GM21381 (cell line): ENCODE measurements at regions not wholly inside any gene's neighbourhood (a gene's known extent, or its start where the extent isn't known, plus 50 kb on each side); places are given as distances from the start of the nearest gene placed in this dataset.
"Not testable (repeated sequence)": the region's sequence is repeated elsewhere in the genome, so short reads cannot be mapped to it uniquely, and the experiment has no call there.

Source experiments
- ATAC-seq: cut with Tn5 transposase; IDR thresholded peaks from one replicate; pipeline ENCODE4 v1.9.1; 2021; ENCODE audit warnings: mild to moderate bottlenecking, moderate library complexity; ENCODE audit not compliant: unreplicated experiment

DNA sequence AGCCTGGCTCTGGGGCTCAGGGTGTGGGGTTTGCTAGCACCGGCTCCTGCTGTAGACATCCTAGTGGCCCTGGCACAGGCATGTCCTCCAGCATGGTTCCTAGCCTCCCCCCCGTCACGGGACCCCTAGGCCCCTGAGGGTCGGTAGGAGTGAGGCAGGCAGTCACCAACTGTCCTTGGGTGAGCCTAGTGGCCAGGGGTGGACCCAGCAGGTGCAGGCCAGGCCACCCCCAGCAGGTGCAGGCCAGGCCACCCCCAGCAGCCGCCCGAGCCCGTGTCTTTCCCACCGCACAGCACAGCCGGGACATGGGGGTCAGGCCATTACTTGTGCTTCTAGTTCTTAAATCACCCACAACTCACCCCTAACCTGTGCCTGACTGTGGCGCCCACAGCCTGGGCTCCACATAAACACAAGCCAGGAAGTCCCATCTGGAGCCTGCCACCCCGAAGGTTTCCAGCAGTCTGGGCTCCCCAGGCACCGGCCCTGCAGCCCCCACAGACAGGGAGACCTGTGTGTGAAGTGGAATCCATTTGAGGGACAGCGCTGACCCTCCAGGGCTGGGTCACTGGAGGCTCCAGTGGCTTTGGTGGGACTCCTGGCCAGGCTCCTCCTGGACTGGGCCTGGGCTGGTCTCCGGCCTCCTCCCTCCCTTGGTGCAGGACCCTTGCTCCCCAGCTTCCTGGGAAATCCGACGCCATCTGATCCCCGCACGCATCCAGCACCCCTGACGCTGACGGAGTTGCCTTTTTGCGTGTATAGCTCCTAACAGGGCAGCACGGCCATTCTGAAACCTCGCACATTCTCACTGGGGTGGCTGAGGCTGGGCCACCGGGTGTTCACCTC, 114.1 kb upstream of the LPCAT1 start:
- no peak for ATAC-seq

DNA sequence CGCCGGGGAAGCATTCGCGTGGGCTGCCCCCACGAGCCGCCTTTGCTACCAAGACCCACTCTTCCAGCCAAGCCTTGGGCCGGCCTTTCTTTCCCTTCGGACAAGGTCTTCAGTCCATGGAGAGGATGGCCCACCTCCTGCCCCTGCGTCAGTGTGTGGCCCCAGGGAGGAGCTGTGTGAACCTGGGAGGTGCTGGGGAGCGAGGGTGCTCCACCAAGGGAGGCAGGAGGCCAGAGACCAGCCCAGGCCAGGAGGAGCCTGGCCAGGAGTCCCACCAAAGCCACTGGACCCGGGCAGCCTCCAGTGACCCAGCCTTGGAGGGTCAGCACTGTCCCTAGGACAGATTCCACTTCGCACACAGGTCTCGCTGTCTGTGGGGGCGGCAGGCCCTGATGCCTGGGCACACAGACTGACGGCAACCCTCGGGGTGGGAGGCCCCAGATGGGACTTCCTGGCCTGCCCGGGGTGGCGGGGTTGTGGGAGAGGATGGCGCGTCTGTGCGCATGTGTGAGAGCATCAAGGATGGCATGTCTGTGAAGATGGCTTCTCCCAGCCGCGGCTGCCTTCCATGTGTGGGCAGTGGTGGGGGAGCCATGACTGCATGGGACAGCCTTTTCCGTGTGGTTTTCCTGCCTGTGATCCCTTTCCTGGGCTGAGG, 113.3 kb upstream of the LPCAT1 start:
- ATAC-seq: no peak

DNA sequence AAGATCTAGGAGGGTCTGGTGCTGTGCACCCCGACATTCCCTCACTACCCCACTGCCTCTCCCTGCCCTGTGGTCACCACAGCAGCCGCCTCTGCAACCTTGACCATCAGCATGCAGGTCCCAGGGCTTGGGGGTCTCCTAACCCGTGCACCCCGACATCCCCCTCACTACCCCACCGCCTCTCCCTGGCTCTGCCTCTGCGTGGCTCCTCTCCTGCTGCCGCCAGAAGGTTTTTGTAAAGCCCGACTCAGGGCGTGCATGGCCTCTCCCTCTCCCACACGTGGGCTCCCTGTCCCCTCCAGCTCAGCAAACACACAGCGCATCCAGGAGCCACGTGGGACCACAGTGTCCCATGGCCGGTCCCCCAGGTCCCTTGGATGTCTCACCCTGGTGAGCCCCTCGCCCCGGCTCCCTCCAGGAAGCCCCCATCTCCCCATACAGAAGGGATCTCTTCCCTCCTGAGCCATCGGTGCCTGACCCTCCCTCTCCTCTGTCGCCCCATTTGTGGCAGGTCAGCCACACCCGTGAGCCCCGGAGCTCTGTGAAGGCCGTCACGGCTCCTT, 112.5 kb upstream of the LPCAT1 start:
- not testable (repeated sequence) for ATAC-seq

DNA sequence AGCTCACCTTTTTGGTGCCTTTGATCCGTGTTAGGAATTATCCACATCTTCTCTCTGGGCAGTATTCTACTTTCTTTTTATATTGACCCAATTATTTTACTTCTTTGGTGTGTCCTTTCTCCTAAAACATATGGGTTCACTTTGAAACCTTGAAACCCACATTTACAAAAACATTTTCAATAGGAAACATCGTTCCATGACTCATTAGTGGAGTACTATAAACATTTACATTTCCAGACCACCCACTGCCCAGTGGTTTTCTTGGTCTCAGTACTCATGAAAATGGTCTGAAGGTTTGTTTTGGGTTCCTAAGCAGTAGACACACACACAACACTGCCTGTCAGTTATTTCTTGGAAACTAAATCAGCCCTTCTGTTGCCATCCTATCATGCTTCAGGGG, 111.7 kb upstream of the LPCAT1 start:
- ATAC-seq: not testable (repeated sequence)

DNA sequence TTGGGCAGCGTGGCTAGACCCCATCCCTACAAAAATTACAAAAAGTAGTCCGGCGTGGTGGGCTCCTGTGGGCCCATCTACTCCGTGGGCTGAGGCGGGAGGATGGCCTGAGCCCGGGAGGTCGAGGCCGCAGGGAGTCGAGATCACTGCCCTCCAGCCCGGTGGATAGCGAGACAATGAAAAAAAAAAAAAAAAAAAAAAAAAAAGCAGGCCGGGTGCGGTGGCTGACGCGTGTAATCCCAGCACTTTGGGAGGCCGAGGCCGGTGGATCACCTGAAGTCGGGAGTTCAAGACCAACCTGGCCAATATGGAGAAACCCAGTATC, 110.5 kb upstream of the LPCAT1 start:
- ATAC-seq: no peak

DNA sequence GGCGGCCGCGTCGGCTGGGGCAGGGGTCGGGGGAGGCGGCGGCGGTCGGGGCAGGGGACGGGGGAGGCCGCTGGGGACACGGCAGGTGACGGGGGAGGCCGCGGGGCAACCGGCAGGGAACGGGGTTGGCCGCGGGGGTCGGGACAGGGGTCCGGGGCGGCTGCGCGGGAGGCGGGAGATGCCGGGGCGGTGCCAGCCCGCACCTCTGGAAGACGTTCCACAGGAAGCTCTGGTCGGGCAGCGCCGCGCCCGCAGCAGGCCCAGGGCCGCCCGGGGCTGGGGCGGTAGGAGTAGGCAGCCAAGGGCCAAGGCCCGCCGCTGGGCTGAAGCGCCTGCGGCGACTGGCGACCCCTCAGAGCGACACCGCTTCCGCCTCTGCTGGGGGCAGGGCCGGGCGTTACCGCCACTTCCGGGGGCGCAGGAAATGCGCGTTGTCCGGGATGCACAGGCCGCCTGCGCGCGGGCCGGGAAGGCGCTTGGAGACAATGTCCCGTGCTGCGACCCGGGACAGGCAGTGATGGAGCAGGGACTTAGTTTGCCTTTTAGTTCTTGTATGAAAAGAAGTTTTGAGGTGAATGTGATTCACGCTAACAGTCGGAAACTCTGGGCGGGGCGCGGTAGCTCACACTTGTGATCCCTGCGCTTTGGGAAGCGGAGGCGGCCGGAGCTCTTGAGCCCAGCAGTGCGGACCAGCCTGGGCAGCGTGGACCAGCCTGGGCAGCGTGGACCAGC, 110.0 kb upstream of the LPCAT1 start:
- ATAC-seq: peak; percentile 97

DNA sequence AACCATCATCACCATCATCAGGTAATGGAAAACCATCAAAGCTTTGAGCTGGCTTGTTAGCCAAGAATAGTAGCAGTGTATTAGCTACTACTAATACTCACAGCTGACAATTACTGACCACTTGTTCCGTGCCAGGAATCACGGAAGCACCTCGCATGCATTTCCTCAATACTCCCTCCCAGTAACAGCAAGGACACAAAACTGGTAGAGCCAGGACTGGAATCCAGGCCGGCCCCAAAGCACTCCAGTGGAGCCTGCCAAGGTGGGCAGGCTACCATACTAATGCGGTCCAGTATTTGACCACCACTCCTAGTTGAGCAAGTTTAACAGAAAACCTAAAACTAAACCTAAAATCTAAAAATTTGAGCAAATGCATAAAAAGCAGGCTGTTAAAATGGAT, 107.2 kb upstream of the LPCAT1 start:
- not testable (repeated sequence) for ATAC-seq

DNA sequence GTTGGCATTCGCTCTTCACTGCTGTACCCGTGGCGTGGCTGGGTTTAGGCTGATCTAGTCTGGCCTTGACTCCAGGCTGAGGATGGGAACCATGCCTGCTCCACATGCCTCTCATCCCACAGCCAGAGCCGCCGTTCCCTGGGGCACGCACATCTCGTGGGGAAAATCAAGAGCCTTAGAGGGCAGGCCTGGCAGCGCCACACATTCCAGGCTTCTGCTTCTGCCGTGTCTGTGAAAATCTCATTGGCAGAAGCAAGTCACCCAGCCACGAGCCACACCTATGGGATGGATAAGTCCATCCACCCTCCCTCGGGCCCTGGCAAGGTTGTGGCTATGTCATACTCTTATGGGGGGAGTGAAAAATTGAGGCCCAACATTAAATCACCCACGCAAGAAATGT, 102.6 kb upstream of the LPCAT1 start:
- ATAC-seq: not testable (repeated sequence)

DNA sequence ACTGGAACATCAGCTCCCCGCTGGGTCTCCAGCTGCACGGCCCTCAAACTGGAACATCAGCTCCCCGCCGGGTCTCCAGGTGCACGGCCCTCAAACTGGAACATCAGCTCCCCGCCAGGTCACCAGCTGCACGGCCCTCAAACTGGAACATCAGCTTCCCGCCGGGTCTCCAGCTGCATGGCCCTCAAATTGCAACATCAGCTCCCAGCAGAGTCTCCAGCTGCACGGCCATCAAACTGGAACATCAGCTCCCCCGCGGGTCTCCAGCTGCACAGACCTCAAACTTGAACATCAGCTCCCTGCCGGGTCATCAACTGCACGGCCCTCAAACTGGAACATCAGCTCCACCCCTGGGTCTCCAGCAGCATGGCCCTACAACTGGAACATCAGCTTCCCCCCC, 95.8 kb upstream of the LPCAT1 start:
- not testable (repeated sequence) for ATAC-seq

DNA sequence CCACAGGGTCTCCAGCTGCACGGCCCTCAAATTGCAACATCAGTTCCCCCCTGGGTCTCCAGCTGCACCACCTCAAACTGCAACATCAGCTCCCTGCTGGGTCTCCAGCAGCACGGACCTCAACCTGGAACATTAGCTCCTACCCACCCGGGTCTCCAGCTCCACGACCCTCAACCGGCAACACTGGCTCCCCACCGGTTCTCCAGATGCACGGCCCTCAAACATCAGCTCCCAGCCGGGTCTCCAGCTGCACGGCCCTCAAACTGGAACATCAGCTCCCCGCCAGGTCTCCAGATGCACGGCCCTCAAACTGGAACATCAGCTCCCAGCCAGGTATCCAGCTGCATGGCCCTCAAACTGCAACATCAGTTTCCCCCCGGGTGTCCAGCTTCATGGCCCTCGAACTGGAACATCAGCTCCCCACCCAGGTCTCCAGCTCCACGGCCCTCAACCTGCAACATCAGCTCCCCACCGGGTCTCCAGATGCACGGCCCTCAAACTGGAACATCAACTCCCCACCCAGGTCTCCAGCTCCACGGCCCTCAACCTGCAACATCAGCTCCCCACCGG, 94.6 kb upstream of the LPCAT1 start:
- ATAC-seq: not testable (repeated sequence)

DNA sequence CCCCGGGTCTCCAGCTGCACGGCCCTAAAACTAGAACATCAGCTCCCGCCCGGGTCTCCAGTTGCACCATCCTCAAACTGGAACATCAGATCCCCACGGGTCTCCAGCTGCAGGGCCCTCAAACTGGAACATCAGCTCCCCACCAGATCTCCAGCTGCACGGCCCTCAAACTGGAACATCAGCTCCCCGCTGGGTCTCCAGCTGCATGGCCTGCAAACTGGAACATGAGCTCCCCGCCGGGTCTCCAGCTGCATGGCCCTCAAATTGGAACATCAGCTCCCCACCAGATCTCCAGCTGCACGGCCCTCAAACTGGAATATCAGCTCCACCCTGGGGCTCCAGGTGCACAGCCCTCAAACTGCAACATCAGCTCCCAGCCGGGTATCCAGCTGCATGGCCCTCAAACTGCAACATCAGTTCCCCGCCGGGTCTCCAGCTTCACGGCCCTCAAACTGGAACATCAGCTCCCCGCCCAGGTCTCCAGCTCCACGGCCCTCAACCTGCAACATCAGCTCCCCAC, 93.5 kb upstream of the LPCAT1 start:
- ATAC-seq: not testable (repeated sequence)

DNA sequence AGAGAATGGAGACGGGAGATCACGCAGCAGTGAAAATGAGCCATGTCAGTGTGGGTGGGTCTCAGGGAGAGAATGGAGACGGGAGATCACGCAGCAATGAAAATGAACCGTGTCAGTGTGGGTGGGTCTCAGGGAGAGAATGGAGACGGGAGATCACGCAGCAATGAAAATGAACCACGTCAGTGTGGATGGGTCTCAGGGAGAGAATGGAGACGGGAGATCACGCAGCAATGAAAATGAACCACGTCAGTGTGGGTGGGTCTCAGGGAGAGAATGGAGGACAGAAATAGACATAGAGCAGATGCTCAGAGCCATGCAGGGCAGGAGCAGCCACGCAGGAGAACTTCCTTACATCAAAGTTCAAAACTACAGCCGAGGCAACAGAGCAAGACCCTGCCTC, 89.8 kb upstream of the LPCAT1 start:
- ATAC-seq: not testable (repeated sequence)

DNA sequence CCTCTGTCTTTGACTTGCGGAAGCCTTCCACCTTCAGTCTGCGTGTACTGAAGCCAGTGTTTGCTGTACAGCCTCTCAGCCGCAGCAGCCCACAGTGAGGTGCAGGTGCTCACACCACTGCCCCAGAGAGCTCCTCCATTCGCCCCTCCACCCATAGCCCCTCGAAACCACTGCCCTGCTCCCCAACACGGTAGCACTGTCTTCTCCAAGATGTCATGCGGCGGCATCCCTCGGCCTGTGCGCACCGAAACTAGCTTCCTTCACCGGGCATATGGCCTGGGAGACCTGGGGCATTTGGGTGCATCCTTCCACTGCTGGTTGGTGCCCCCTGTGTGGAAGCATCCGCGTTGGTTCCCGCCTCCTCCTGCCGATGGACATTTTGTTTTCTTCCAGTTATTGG, 86.8 kb upstream of the LPCAT1 start:
- not testable (repeated sequence) for ATAC-seq

DNA sequence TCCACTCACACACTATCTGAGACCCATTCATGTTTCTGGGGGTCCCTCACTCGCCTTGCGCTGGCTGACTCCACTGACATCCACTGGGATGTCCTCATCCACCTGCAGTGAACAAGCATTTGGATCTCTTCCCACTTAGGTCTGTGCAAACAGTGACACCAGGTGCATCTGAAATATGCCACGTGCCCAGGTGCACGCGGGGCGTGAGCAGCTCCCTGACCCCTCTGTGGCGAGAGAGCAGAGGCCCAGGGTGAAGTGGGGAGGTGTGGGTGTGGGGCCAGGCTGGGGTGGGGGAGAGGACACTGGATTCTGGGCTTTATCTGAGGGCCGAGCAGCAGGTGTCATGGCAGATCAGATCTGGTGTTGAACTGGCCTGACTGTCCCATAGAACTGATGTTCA, 85.4 kb upstream of the LPCAT1 start:
- not testable (repeated sequence) for ATAC-seq

DNA sequence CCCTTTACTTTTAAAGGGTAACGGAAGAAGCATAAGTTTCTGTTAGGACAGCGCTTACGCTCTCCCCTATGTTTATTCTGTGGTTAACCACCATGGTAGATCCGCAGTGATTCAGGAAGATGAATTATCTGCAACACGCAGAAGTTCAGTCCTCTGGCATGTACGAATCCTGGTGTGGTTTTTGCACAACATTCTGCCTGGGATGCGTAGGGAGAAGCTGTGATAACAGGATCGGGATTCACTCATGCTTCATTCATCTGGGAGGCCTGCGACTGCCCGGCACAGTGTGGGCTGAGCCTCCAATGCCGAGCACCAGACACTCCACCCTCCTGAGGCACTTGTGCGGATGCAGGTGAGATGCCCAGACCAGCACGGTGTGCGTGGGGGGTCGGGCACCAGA, 84.6 kb upstream of the LPCAT1 start:
- ATAC-seq: not testable (repeated sequence)

DNA sequence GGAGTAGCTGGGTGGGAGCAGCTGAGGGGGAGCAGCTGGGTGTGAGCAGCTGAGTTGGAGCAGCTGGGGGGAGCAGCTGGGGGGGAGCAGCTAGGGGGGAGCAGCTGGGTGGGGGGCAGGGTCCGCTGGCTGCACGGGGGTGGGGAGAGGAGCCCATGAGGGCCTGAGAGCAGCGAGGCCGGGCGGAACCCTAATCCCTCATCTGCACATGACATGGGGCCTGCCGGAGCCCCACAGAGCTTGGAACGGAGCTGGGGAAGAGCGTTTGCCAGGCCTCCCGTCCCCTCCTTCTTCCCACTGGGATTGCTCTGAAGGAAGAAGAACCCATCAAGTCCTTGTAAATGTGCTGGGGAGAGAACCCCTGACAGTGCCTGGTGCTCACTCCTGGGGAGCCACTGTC, 83.2 kb upstream of the LPCAT1 start:
- not testable (repeated sequence) for ATAC-seq

DNA sequence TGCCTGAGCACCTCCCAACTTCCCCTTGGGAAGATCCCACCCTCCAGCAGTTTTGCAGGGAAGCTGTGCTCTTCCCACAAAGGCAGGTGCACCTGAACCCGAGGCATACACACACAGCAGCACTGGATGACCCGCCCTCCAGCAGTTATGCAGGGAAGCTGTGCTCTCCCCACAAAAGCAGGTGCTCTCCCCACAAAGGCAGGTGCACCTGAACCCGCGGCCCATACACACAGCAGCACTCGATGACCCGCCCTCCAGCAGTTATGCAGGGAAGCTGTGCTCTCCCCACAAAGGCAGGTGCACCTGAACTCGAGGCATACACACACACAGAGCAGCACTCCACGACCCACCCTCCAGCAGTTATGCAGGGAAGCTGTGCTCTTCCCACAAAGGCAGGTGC, 80.2 kb upstream of the LPCAT1 start:
- ATAC-seq: not testable (repeated sequence)

DNA sequence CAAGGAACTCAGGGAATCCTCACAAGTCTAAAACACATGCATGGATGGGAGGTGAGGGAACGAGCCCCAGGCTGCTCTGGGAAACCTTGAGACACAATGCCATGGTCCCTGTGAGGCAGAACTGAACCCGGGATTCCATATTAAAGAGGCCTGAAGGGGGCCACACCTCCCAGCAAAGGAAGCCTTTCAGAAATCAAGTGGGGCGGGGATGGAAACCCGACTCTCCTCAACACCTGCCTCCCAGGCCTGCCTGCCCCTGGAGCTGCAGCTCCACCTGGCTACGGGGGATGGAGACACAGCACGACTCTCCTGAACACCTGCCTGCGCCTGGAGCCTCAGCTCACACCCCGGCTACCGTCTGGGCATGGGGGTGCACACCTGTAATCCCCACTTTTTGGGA, 77.8 kb upstream of the LPCAT1 start:
- not testable (repeated sequence) for ATAC-seq

DNA sequence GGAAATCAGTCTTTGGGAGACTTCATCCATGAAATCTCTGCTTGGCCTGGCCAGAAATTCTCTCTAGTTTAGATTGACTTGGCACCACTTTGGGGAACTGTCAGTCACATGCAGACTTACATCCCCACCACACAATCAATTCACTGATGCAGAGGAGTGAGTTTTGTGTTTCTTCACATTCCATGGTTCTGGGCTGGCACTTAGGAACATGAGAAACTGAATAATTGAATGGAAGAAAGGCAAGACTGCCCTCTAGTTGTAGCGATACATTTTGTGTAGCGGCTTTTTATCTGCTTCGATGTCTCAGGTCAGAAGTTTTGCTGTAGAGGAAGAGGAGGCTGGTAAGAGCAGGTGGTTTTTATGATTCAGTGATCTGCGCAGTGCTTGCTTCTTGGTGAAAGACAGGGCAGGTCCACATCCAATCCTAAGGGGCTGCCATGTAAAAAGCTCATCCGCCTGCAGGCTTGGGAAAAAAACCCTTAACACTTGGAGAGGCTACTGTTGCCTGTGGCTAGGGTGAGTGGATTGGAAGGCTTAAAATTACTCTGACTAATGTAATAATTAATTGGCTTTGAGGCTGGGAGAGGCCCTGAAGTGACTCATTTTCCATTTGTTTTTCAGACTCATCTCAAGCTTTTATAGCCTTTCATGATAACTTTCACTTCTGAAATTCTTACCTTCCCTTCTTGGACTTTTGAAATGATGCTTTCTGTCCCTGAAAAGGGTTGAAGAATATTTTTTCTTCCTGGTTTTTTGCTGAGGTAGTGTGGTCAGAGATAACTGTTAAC, 75.4 kb upstream of the LPCAT1 start:
- ATAC-seq: not testable (repeated sequence)

DNA sequence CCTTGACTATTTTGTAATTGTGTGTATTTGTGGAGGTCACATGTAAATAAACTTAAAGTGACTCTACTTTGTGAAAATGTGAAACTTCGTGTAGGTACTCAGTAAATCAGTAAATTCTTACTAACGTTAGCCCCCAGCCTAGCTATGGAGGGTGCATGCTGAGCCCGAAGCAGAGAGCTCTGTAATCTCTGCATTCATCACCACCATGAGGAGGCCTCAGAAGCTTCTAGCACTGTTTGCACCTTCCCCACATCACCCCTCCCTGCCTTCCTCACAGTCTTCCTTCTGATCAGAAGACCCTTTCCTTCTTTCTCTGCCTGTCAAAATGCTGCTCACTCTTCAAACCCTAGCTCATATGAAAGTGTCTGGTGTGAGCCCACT, 73.3 kb upstream of the LPCAT1 start:
- not testable (repeated sequence) for ATAC-seq
